Tibial artery (tissue), 4 donors: ENCODE measurements at regions not wholly inside any gene's neighbourhood (a gene's known extent, or its start where the extent isn't known, plus 50 kb on each side); places are given as distances from the start of the nearest gene placed in this dataset.
A peak's percentile ranks its signal among the peaks of the same experiment; 100 is the strongest.

Experiments
- DNase-seq, 2 donors: peaks; one replicate each; pipeline ENCODE4 v3.0.0-alpha.2; 2019
- H3K27ac ChIP-seq, 2 donors: fragments of 200-600 bp; sonication (generic) in 1 of 2; 1 replicate in 1 of 2; 2 replicates in 1 of 2; pipeline ENCODE4 v1.5.1; 2018 to 2019; ENCODE audit warnings: mild to moderate bottlenecking in 1 of 2
- H3K27me3 ChIP-seq, 2 donors: fragments of 200-600 bp; sonication (generic) in 1 of 2; one replicate each; pipeline versions ENCODE4 v1.5.1 to v1.6.0; 2016 to 2019
- H3K36me3 ChIP-seq, 3 donors: fragments of 200-600 bp; sonication (generic) in 2 of 3; one replicate each; pipeline ENCODE4 v1.5.1; 2016 to 2019; ENCODE audit warnings: mild to moderate bottlenecking in 2 of 3
- H3K4me1 ChIP-seq, 4 donors: fragments of 200-600 bp; sonication (generic) in 2 of 4; 1 replicate in 3 of 4; 2 replicates in 1 of 4; pipeline ENCODE4 v1.5.1; 2016 to 2019
- H3K4me3 ChIP-seq, 2 donors: fragments of 200-600 bp; sonication (generic) in 1 of 2; 1 replicate in 1 of 2; 2 replicates in 1 of 2; pipeline ENCODE4 v1.5.1; 2018 to 2019; ENCODE audit warnings: mild to moderate bottlenecking in 2 of 2
- H3K9me3 ChIP-seq, 3 donors: fragments of 200-600 bp; sonication (generic) in 1 of 3; one replicate each; pipeline ENCODE4 v1.5.1; 2016 to 2019
- intact Hi-C: fragments of 100-400 bp; cut with DNase I; formaldehyde crosslinking; loops from one replicate; pipeline ENCODE4 v1.15.0; 2023; ENCODE audit warnings: low total_unique reads
- TF ChIP-seq, protein P1 (sequence below), 2 experiments: fragments of 200-600 bp in 1 of 2; fragments of 450-650 bp in 1 of 2; IDR thresholded peaks; one replicate each; pipeline ENCODE4 v1.5.1; 2017 to 2019; ENCODE audit warnings: antibody characterized with exemption in 2 of 2, mild to moderate bottlenecking in 1 of 2, moderate library complexity in 1 of 2

DNA sequence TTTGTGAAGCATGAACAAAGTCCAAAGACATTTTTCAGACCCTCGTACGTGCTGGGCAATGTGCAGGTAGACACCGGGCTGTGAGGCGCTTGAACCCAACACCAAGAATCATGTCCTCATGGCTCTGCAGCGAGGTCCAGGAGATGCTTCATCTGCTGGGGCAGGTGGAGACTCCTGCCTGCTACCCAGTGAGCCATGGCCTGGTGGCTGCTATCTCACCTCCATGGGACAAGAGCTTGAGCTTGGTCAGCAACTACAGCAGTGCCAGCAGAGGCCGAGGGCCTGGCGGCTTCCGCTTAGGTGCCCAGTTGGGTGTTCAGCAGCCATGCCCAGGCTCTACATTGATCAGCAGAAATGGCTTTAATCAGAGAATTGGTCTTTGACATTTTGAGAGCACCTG is 281.0 kb upstream of the HS6ST1 start:
- H3K9me3 ChIP-seq: no peaks in the 10 kb centered on the region
- peak in 1 of 2 donors; percentile 33 for DNase-seq
- intact Hi-C loops: no loop called here
- no peaks in the 10 kb centered on the region for H3K4me1 ChIP-seq
- TF ChIP-seq, protein P1, sequence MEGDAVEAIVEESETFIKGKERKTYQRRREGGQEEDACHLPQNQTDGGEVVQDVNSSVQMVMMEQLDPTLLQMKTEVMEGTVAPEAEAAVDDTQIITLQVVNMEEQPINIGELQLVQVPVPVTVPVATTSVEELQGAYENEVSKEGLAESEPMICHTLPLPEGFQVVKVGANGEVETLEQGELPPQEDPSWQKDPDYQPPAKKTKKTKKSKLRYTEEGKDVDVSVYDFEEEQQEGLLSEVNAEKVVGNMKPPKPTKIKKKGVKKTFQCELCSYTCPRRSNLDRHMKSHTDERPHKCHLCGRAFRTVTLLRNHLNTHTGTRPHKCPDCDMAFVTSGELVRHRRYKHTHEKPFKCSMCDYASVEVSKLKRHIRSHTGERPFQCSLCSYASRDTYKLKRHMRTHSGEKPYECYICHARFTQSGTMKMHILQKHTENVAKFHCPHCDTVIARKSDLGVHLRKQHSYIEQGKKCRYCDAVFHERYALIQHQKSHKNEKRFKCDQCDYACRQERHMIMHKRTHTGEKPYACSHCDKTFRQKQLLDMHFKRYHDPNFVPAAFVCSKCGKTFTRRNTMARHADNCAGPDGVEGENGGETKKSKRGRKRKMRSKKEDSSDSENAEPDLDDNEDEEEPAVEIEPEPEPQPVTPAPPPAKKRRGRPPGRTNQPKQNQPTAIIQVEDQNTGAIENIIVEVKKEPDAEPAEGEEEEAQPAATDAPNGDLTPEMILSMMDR (IDR thresholded peaks at IDR 0.05): no peak
- H3K4me3 ChIP-seq: no peak overlapping the region
- no peak overlapping the region for H3K27ac ChIP-seq
- H3K27me3 ChIP-seq: no peaks in the 10 kb centered on the region
- H3K36me3 ChIP-seq: no peaks in the 10 kb centered on the region

- no peaks in the 10 kb centered on the region for H3K27me3 ChIP-seq
- intact Hi-C loops: no loop called here
- DNase-seq: peak in 1 of 2 donors; percentile 23
- TF ChIP-seq, protein P1 (IDR thresholded peaks at IDR 0.05): no peak
- no peaks in the 10 kb centered on the region for H3K4me1 ChIP-seq
- H3K4me3 ChIP-seq: no peak overlapping the region
- no peaks in the 10 kb centered on the region for H3K9me3 ChIP-seq
- H3K36me3 ChIP-seq: no peaks in the 10 kb centered on the region
- H3K27ac ChIP-seq: no peak overlapping the region
These were observed 282.1 kb upstream of the HS6ST1 start for GRCh38 chr2:128600581-128601297.

GRCh38 chr2:128601298-128602037 is 282.8 kb upstream of the HS6ST1 start:
- Histone ChIP-seq H3K9me3 (no peaks in the 10 kb centered on the region), H3K27ac (no peak overlapping the region), H3K4me1 (no peaks in the 10 kb centered on the region), H3K4me3 (no peak overlapping the region), H3K27me3 (no peaks in the 10 kb centered on the region), H3K36me3 (no peaks in the 10 kb centered on the region)
- peak in 1 of 2 donors; percentile 59 for DNase-seq
- TF ChIP-seq, protein P1 (IDR thresholded peaks at IDR 0.05): no peak
- intact Hi-C loops: no loop called here

DNA sequence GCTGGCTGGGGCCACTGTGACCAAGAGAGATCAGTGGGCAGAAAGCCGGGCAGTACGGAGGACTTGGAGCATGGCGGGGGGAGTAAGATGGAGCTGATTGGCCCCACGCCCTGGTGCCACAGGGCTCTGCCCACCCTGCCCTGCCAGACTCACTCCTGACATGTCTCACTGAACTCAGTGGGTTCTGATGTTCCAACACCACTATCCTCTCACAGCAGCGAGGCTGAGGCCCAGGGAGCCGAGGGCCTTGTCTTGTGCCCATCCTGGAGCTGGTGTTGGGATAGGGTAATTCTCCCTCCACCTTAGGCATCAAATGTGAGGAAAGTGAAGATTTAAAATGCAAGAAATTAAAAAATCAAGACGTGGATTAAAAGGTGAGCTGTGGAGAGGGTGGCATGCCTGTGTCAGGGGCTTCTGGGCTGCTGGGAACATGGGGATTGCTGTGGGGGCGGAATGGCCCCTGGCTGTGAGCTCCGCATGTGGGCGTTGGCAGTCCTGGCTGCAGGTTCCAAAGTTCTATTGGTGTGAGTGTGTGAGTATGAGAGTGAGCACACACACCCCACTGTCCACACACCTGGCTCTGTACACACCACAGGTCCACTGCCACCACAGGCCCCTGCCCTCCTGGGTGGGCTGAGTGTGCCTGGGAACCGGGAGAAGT is 283.5 kb upstream of the HS6ST1 start:
- peak in 1 of 2 donors; percentile 54 for DNase-seq

GRCh38 chr2:128602699-128603101 is 284.0 kb upstream of the HS6ST1 start:
- Histone ChIP-seq H3K9me3 (no peaks in the 10 kb centered on the region), H3K36me3 (no peaks in the 10 kb centered on the region), H3K4me1 (peaks cover 0 to 6% (median 5%) of the 10 kb centered on the region in 4 donors), H3K4me3 (no peak overlapping the region), H3K27ac (no peak overlapping the region), H3K27me3 (no peaks in the 10 kb centered on the region)
- peak in 1 of 2 donors; percentile 58 for DNase-seq
- intact Hi-C loops: no loop called here
- TF ChIP-seq, protein P1 (IDR thresholded peaks at IDR 0.05): no peak

More for the DNA sequence above, 283.5 kb upstream of the HS6ST1 start:
- Histone ChIP-seq H3K36me3 (no peaks in the 10 kb centered on the region), H3K27ac (no peak overlapping the region), H3K4me3 (no peak overlapping the region), H3K4me1 (peaks cover 0 to under 1% (median 0%) of the 10 kb centered on the region in 4 donors), H3K27me3 (no peaks in the 10 kb centered on the region), H3K9me3 (no peaks in the 10 kb centered on the region)
- TF ChIP-seq, protein P1 (IDR thresholded peaks at IDR 0.05): no peak
- intact Hi-C loops: no loop called here
